Loucy (cell line): ENCODE measurements at regions not wholly inside any gene's neighbourhood (a gene's known extent, or its start where the extent isn't known, plus 50 kb on each side); places are given as distances from the start of the nearest gene placed in this dataset.

Experiments
- CTCF ChIP-seq: fragments of 200-600 bp; sonication (generic); conservative IDR thresholded peaks from 2 replicates; pipeline ENCODE4 v1.5.1; 2014; ENCODE audit warnings: mild to moderate bottlenecking, antibody characterized with exemption, low read length
- EZH2phosphoT487 ChIP-seq: fragments of 200-600 bp; IDR thresholded peaks from 2 replicates; pipeline ENCODE4 v1.6.1; 2018; ENCODE audit warnings: antibody characterized with exemption, mild to moderate bottlenecking, moderate library complexity, borderline replicate concordance

GRCh38 chr7:110058401-110058800, 1032.5 kb upstream of the LRRN3 start:
- TF ChIP-seq CTCF (no peak), EZH2phosphoT487 (no peak)
